GM12891 (cell line): ENCODE measurements at regions not wholly inside any gene's neighbourhood (a gene's known extent, or its start where the extent isn't known, plus 50 kb on each side); places are given as distances from the start of the nearest gene placed in this dataset.

ENCODE experiments used
- POLR2A ChIP-seq: IDR thresholded peaks from 2 replicates; pipeline ENCODE4 v1.6.1; 2011; ENCODE audit warnings: low read depth, low read length, control low read depth
- POLR2AphosphoS5 ChIP-seq: IDR thresholded peaks from 2 replicates; pipeline ENCODE4 v1.6.1; 2011; ENCODE audit warnings: low read depth, low read length, control low read depth
- TAF1 ChIP-seq: IDR thresholded peaks from 2 replicates; pipeline ENCODE4 v1.6.1; 2011; ENCODE audit warnings: low read depth, low read length, control low read depth

DNA sequence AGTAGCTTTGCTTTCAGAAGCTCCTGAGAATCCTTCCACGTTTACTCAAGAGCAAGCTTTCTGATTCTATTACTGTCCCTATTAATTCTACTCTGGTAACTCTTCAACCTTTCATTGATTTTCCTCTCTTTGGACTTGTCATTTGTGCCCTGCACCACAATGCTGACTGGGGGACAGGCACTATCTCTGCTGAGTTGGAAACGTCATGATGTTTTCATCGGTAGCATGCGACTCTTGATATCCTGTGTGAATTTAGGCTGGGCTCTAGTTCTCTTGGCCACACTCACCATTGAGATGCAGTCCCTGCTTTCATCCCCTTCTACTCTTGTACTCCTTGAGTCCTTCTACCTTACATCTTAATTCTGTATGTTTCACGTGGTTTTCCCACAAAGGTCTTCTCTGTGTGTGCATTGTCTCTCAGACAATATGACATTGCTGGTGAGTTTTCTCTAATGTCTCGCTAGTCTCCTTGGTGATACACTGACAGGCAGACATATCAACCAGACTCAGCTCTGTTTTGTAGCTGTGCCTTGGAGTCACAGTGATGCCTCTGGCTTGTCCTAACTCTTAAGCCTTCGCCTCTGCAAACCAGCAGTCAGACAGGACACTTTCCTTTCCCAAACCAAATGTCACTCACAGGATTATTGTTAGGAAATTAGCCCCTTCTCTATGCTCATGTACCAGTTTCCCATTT, 223.6 kb upstream of the ADGRL2 start:
- TF ChIP-seq POLR2A (no peak), POLR2AphosphoS5 (no peak), TAF1 (no peak)
